ENCODE measurements at regions not wholly inside any gene's neighbourhood (a gene's known extent, or its start where the extent isn't known, plus 50 kb on each side); places are given as distances from the start of the nearest gene placed in this dataset.

DNA sequence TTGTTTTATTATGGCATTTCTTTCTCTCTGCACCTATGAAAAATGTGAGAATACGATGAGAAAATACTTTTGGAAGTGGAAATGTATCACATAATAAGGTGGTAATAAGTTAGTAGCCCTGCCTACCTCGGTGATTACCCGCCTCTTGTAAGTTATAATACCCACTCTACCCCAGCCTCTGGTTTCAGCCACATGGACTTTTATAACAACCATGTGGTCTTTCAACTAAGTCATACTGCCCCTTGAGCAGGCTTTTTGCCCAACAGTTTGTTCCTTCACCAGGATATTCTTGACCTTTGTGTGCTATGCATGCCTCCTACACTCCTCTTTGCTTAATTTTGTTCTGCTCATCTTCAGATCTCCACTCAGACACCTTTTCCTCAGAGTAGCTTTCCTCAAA lies 470.6 kb upstream of the ZWINT start:
- ATAC-seq, result no peak
- TF ChIP-seq, protein P1, sequence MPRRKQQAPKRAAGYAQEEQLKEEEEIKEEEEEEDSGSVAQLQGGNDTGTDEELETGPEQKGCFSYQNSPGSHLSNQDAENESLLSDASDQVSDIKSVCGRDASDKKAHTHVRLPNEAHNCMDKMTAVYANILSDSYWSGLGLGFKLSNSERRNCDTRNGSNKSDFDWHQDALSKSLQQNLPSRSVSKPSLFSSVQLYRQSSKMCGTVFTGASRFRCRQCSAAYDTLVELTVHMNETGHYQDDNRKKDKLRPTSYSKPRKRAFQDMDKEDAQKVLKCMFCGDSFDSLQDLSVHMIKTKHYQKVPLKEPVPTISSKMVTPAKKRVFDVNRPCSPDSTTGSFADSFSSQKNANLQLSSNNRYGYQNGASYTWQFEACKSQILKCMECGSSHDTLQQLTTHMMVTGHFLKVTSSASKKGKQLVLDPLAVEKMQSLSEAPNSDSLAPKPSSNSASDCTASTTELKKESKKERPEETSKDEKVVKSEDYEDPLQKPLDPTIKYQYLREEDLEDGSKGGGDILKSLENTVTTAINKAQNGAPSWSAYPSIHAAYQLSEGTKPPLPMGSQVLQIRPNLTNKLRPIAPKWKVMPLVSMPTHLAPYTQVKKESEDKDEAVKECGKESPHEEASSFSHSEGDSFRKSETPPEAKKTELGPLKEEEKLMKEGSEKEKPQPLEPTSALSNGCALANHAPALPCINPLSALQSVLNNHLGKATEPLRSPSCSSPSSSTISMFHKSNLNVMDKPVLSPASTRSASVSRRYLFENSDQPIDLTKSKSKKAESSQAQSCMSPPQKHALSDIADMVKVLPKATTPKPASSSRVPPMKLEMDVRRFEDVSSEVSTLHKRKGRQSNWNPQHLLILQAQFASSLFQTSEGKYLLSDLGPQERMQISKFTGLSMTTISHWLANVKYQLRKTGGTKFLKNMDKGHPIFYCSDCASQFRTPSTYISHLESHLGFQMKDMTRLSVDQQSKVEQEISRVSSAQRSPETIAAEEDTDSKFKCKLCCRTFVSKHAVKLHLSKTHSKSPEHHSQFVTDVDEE (CRISPR knock-in tag; IDR thresholded peaks at IDR 0.05), result no peak
- TF ChIP-seq ZNF8 (CRISPR knock-in tag; IDR thresholded peaks at IDR 0.05) (no peak), TOX (CRISPR knock-in tag; IDR thresholded peaks at IDR 0.05; ENCODE audit: borderline replicate concordance) (no peak), OSR1 (CRISPR knock-in tag; IDR thresholded peaks at IDR 0.05) (no peak), ZFP3 (CRISPR knock-in tag; IDR thresholded peaks at IDR 0.05) (no peak), GLIS3 (CRISPR knock-in tag; IDR thresholded peaks at IDR 0.05) (no peak), SNAI2 (CRISPR knock-in tag; IDR thresholded peaks at IDR 0.05) (no peak), PPARA (CRISPR knock-in tag; IDR thresholded peaks at IDR 0.05; ENCODE audit: borderline replicate concordance) (no peak), RARB (CRISPR knock-in tag; IDR thresholded peaks at IDR 0.05) (no peak), ZC3H10 (CRISPR knock-in tag; IDR thresholded peaks at IDR 0.05) (no peak), ZNF565 (CRISPR knock-in tag; conservative IDR thresholded peaks at IDR 0.05; ENCODE audit: low read depth) (no peak), BACH2 (CRISPR knock-in tag; IDR thresholded peaks at IDR 0.05; ENCODE audit: borderline replicate concordance) (no peak), ESRRG (CRISPR knock-in tag; IDR thresholded peaks at IDR 0.05) (no peak)
- TF ChIP-seq, protein P2, sequence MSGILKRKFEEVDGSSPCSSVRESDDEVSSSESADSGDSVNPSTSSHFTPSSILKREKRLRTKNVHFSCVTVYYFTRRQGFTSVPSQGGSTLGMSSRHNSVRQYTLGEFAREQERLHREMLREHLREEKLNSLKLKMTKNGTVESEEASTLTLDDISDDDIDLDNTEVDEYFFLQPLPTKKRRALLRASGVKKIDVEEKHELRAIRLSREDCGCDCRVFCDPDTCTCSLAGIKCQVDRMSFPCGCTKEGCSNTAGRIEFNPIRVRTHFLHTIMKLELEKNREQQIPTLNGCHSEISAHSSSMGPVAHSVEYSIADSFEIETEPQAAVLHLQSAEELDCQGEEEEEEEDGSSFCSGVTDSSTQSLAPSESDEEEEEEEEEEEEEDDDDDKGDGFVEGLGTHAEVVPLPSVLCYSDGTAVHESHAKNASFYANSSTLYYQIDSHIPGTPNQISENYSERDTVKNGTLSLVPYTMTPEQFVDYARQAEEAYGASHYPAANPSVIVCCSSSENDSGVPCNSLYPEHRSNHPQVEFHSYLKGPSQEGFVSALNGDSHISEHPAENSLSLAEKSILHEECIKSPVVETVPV (CRISPR knock-in tag; IDR thresholded peaks at IDR 0.05), result no peak

DNA sequence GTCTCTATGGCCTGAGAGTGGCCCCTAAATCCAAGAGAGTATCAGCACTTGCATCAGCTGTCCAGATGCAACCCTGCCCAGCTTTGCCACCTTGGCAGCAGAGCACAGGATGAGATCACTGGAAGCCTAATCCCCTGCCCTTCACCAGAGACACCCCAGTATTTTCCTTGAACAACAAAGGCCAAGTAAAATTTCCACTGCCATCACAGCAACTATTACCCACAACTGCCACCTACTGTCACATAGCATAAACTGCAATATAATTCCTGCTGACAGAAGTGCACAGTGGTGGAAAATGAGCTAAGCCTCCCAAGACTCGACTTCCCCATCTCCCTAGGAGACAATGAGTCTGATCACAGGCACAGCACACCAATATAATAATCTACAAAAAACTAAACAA lies 462.8 kb upstream of the ZWINT start:
- TF ChIP-seq PPARA (CRISPR knock-in tag; IDR thresholded peaks at IDR 0.05; ENCODE audit: borderline replicate concordance) (no peak), CSDC2 (CRISPR knock-in tag; IDR thresholded peaks at IDR 0.05) (no peak), SNAI2 (CRISPR knock-in tag; IDR thresholded peaks at IDR 0.05) (no peak), OSR1 (CRISPR knock-in tag; IDR thresholded peaks at IDR 0.05) (no peak), ZNF565 (CRISPR knock-in tag; conservative IDR thresholded peaks at IDR 0.05; ENCODE audit: low read depth) (no peak), GLIS3 (CRISPR knock-in tag; IDR thresholded peaks at IDR 0.05) (no peak), TCF4 (CRISPR knock-in tag; IDR thresholded peaks at IDR 0.05; ENCODE audit: borderline replicate concordance) (no peak), ZFP3 (CRISPR knock-in tag; IDR thresholded peaks at IDR 0.05) (no peak), ZNF8 (CRISPR knock-in tag; IDR thresholded peaks at IDR 0.05) (no peak), ESRRG (CRISPR knock-in tag; IDR thresholded peaks at IDR 0.05) (no peak), ISL1 (CRISPR knock-in tag; IDR thresholded peaks at IDR 0.05) (no peak), ZC3H10 (CRISPR knock-in tag; IDR thresholded peaks at IDR 0.05) (no peak)
- TF ChIP-seq, protein P3, sequence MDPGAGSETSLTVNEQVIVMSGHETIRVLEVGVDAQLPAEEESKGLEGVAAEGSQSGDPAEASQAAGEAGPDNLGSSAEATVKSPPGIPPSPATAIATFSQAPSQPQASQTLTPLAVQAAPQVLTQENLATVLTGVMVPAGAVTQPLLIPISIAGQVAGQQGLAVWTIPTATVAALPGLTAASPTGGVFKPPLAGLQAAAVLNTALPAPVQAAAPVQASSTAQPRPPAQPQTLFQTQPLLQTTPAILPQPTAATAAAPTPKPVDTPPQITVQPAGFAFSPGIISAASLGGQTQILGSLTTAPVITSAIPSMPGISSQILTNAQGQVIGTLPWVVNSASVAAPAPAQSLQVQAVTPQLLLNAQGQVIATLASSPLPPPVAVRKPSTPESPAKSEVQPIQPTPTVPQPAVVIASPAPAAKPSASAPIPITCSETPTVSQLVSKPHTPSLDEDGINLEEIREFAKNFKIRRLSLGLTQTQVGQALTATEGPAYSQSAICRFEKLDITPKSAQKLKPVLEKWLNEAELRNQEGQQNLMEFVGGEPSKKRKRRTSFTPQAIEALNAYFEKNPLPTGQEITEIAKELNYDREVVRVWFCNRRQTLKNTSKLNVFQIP (CRISPR knock-in tag; IDR thresholded peaks at IDR 0.05; ENCODE audit: borderline replicate concordance, low read depth), result no peak
- TF ChIP-seq, protein P1 (CRISPR knock-in tag; IDR thresholded peaks at IDR 0.05), result no peak
- TF ChIP-seq, protein P4, sequence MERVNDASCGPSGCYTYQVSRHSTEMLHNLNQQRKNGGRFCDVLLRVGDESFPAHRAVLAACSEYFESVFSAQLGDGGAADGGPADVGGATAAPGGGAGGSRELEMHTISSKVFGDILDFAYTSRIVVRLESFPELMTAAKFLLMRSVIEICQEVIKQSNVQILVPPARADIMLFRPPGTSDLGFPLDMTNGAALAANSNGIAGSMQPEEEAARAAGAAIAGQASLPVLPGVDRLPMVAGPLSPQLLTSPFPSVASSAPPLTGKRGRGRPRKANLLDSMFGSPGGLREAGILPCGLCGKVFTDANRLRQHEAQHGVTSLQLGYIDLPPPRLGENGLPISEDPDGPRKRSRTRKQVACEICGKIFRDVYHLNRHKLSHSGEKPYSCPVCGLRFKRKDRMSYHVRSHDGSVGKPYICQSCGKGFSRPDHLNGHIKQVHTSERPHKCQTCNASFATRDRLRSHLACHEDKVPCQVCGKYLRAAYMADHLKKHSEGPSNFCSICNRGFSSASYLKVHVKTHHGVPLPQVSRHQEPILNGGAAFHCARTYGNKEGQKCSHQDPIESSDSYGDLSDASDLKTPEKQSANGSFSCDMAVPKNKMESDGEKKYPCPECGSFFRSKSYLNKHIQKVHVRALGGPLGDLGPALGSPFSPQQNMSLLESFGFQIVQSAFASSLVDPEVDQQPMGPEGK (CRISPR knock-in tag; IDR thresholded peaks at IDR 0.05; ENCODE audit: borderline replicate concordance), result no peak
- TF ChIP-seq, protein P5, sequence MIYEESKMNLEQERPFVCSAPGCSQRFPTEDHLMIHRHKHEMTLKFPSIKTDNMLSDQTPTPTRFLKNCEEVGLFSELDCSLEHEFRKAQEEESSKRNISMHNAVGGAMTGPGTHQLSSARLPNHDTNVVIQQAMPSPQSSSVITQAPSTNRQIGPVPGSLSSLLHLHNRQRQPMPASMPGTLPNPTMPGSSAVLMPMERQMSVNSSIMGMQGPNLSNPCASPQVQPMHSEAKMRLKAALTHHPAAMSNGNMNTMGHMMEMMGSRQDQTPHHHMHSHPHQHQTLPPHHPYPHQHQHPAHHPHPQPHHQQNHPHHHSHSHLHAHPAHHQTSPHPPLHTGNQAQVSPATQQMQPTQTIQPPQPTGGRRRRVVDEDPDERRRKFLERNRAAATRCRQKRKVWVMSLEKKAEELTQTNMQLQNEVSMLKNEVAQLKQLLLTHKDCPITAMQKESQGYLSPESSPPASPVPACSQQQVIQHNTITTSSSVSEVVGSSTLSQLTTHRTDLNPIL (CRISPR knock-in tag; IDR thresholded peaks at IDR 0.05; ENCODE audit: low read depth), result no peak
- TF ChIP-seq, protein P2 (CRISPR knock-in tag; IDR thresholded peaks at IDR 0.05), result no peak
- ATAC-seq, result no peak
